PC-3 (cell line): ENCODE measurements at regions not wholly inside any gene's neighbourhood (a gene's known extent, or its start where the extent isn't known, plus 50 kb on each side); places are given as distances from the start of the nearest gene placed in this dataset.

Source experiments
- CTCF ChIP-seq: fragments of 300-600 bp; sonication (generic); conservative IDR thresholded peaks from 2 replicates; pipeline ENCODE4 v1.5.1; 2017; ENCODE audit warnings: antibody characterized with exemption, low read depth, mild to moderate bottlenecking, low read length
- EZH2 ChIP-seq: fragments of 300-600 bp; sonication (generic); IDR thresholded peaks from one replicate; pipeline ENCODE4 v1.6.1; 2017; ENCODE audit warnings: antibody characterized with exemption, mild to moderate bottlenecking, low read length; ENCODE audit not compliant: unreplicated experiment

- TF ChIP-seq CTCF (no peak), EZH2 (no peak)
Measured at GRCh38 chr3:194001728-194002459, 134.1 kb upstream of the HES1 start.
